ENCODE measurements at regions not wholly inside any gene's neighbourhood (a gene's known extent, or its start where the extent isn't known, plus 50 kb on each side); places are given as distances from the start of the nearest gene placed in this dataset.

DNA sequence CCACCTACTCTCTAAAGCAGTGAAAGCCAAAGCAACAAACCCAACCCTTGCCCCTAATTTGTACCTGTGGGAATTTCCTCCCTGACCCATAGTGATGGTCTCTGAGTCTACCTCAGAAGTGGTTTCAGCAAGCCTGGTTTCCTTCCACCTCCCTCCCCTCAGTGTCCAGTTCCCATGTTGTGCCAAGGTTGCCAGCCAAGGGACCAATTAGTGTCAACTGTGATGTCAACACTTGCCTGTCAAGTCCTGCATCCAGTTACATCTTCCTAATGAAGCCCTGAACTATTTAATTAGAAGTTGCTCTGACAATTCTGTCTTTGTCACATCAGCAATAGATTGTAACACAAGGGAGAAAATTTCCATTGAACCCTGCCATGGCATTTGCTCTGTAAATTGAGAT is 194.4 kb upstream of the CCDC196 start:
- Histone ChIP-seq H3K36me3 (ENCODE audit: insufficient read depth, low read length) (no peaks in the 10 kb centered on the region), H3K79me2 (ENCODE audit: control insufficient read depth, insufficient read depth, low read length, unreplicated experiment) (no peaks in the 10 kb centered on the region), H2AFZ (ENCODE audit: low read length, unreplicated experiment) (no peak overlapping the region), H3K4me1 (ENCODE audit: control insufficient read depth, insufficient read depth, low read length, unreplicated experiment) (no peaks in the 10 kb centered on the region), H3K27me3 (ENCODE audit: insufficient read depth, low read length) (no peaks in the 10 kb centered on the region), H3K4me3 (ENCODE audit: low read depth, low read length) (no peak overlapping the region), H3K27ac (ENCODE audit: low read depth, low read length) (no peak overlapping the region)

DNA sequence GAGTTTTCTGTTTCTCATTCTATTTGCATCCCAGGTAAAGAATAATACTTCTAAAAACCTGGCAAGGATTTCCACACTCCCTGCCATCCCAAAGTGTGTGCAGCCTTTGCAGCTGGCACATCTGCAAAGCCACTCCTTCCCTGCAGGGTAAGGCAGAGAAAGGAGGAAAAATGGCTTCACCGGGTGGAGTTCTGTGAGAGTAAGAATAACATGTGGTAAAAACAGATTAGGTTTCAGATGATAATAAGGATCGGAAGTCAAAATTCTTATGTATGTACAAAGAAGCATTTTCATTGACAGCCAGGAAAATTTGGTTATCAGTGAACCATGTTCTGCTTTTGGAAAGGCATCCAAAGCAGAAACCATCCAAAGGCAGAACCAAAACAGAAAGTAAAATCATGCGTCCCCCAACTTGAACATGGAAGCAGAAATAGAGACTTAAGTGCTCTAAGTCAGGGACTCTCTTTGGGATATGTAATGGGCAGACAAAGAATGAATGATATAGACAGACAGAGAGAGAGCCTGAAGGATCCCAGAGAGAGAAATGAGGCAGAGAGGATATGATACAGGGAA is 192.6 kb upstream of the CCDC196 start:
- Histone ChIP-seq H3K27ac (ENCODE audit: low read depth, low read length) (no peak overlapping the region), H3K36me3 (ENCODE audit: insufficient read depth, low read length) (no peaks in the 10 kb centered on the region), H2AFZ (ENCODE audit: low read length, unreplicated experiment) (no peak overlapping the region), H3K27me3 (ENCODE audit: insufficient read depth, low read length) (no peaks in the 10 kb centered on the region), H3K4me3 (ENCODE audit: low read depth, low read length) (peak overlapping the region; percentile 61), H3K4me1 (ENCODE audit: control insufficient read depth, insufficient read depth, low read length, unreplicated experiment) (no peaks in the 10 kb centered on the region), H3K79me2 (ENCODE audit: control insufficient read depth, insufficient read depth, low read length, unreplicated experiment) (no peaks in the 10 kb centered on the region)

DNA sequence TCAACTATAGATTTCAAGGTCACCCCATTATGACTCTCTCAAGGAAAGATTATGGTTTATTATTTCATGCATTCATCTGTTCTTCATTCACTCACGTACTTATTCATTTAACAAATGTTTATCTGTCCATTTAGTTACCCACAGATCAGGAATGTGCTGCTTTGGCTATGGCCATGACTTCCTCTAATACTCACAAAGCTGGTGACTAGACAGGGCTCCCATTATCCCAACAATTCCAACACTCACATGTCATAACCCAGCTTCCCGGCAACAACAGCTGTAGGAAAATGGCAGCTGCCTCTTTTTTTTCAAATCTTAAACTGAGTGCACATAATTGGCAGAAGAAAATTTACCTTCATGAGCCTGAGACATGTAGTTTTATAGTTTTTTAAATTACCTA is 190.8 kb upstream of the CCDC196 start:
- no peak overlapping the region for H3K4me3 ChIP-seq (ENCODE audit: low read depth, low read length)
- H3K27ac ChIP-seq (ENCODE audit: low read depth, low read length), result no peak overlapping the region
- no peaks in the 10 kb centered on the region for H3K4me1 ChIP-seq (ENCODE audit: control insufficient read depth, insufficient read depth, low read length, unreplicated experiment)
- no peaks in the 10 kb centered on the region for H3K36me3 ChIP-seq (ENCODE audit: insufficient read depth, low read length)
- no peaks in the 10 kb centered on the region for H3K27me3 ChIP-seq (ENCODE audit: insufficient read depth, low read length)
- H2AFZ ChIP-seq (ENCODE audit: low read length, unreplicated experiment), result no peak overlapping the region
- H3K79me2 ChIP-seq (ENCODE audit: control insufficient read depth, insufficient read depth, low read length, unreplicated experiment), result no peaks in the 10 kb centered on the region

DNA sequence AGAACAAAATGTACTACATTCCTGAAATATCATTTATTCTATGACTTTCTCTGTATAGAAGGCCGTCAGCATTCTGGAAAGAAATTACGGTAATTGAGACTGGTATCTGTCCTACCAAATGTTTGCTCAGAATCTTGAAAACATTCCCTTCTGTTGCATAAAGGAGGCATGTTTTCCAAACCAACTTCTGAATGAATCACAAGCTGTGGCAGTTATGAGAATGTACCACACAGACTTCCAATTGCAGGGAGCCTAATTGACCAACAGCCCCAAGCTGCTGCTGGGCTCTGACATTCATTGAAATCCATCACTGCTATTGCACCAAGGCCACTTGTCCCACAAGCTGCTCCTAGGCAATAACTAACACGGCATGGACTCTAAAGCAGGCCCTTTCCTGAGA is 185.3 kb upstream of the CCDC196 start:
- Histone ChIP-seq H2AFZ (ENCODE audit: low read length, unreplicated experiment) (no peak overlapping the region), H3K27me3 (ENCODE audit: insufficient read depth, low read length) (no peaks in the 10 kb centered on the region; the same call in 1 of the 2 replicates), H3K79me2 (ENCODE audit: control insufficient read depth, insufficient read depth, low read length, unreplicated experiment) (no peaks in the 10 kb centered on the region), H3K27ac (ENCODE audit: low read depth, low read length) (no peak overlapping the region), H3K36me3 (ENCODE audit: insufficient read depth, low read length) (no peaks in the 10 kb centered on the region), H3K4me1 (ENCODE audit: control insufficient read depth, insufficient read depth, low read length, unreplicated experiment) (no peaks in the 10 kb centered on the region), H3K4me3 (ENCODE audit: low read depth, low read length) (no peak overlapping the region)

DNA sequence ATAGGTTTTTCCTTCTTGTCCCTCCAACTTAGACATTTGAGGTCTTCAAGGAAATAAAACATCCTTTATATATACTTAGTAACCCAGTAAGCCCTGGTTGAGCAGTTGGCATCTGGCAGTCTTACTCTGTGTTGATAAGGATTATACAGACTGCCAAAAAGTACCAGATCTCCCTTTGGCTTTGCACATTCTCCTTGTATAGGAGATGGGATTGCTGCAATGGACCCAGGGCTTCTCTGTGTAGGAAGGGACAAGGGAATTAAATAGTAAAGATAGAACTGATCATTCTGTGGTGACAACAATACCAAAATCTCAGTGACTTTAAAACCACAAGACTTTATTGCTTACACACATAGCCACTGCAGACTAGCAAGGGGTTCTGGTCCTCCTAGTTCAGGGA is 180.1 kb upstream of the CCDC196 start:
- no peaks in the 10 kb centered on the region for H3K79me2 ChIP-seq (ENCODE audit: control insufficient read depth, insufficient read depth, low read length, unreplicated experiment)
- H3K36me3 ChIP-seq (ENCODE audit: insufficient read depth, low read length), result no peaks in the 10 kb centered on the region
- no peak overlapping the region for H2AFZ ChIP-seq (ENCODE audit: low read length, unreplicated experiment)
- no peak overlapping the region for H3K27ac ChIP-seq (ENCODE audit: low read depth, low read length)
- H3K4me3 ChIP-seq (ENCODE audit: low read depth, low read length), result no peak overlapping the region
- H3K4me1 ChIP-seq (ENCODE audit: control insufficient read depth, insufficient read depth, low read length, unreplicated experiment), result no peaks in the 10 kb centered on the region
- H3K27me3 ChIP-seq (ENCODE audit: insufficient read depth, low read length), result no peaks in the 10 kb centered on the region; the same call in 1 of the 2 replicates

DNA sequence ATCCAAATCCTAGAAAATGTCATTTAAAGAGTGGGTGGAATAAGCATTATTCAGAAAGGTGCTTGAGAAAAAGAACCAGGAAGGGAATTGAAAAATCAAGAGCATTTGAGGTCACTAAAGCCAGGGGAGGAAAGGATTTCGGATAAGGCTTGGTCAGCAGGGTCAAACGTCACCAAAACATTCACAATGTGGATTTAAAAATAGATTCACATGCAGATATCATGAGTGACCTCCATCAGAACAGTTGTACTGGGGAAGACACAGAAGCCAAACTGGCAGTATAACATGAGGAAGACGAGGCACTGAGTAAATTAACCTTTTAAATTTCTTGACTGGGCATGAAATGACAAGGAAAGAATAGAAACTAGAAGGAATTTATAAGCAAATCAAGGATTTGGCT is 175.1 kb upstream of the CCDC196 start:
- no peaks in the 10 kb centered on the region; the same call in 1 of the 2 replicates for H3K27me3 ChIP-seq (ENCODE audit: insufficient read depth, low read length)
- H3K36me3 ChIP-seq (ENCODE audit: insufficient read depth, low read length), result no peaks in the 10 kb centered on the region
- H3K4me1 ChIP-seq (ENCODE audit: control insufficient read depth, insufficient read depth, low read length, unreplicated experiment), result no peaks in the 10 kb centered on the region
- no peak overlapping the region for H3K27ac ChIP-seq (ENCODE audit: low read depth, low read length)
- H3K4me3 ChIP-seq (ENCODE audit: low read depth, low read length), result no peak overlapping the region
- no peak overlapping the region for H2AFZ ChIP-seq (ENCODE audit: low read length, unreplicated experiment)
- no peaks in the 10 kb centered on the region for H3K79me2 ChIP-seq (ENCODE audit: control insufficient read depth, insufficient read depth, low read length, unreplicated experiment)

DNA sequence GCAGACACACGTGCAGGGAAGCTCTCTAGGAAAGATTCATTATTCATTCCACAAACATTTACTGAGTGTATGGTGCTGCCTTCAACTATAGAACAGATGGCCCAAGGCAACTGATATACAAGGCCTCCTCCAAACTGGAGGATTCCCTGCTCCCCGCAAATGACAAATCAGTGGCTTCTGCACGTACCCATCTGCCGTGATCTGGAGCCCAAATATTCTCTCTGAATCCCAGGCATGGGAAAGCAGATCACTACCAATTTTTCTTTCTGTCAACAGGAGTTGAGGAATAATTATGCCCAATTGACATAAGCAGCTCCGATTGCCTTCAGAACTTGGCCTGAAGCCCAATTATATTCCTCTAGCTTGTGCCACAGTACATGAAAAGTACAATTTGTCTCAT is 174.2 kb upstream of the CCDC196 start:
- H3K4me3 ChIP-seq (ENCODE audit: low read depth, low read length), result no peak overlapping the region
- H3K79me2 ChIP-seq (ENCODE audit: control insufficient read depth, insufficient read depth, low read length, unreplicated experiment), result no peaks in the 10 kb centered on the region
- no peaks in the 10 kb centered on the region; the same call in 1 of the 2 replicates for H3K27me3 ChIP-seq (ENCODE audit: insufficient read depth, low read length)
- H2AFZ ChIP-seq (ENCODE audit: low read length, unreplicated experiment), result no peak overlapping the region
- no peaks in the 10 kb centered on the region for H3K4me1 ChIP-seq (ENCODE audit: control insufficient read depth, insufficient read depth, low read length, unreplicated experiment)
- no peak overlapping the region for H3K27ac ChIP-seq (ENCODE audit: low read depth, low read length)
- H3K36me3 ChIP-seq (ENCODE audit: insufficient read depth, low read length), result no peaks in the 10 kb centered on the region

DNA sequence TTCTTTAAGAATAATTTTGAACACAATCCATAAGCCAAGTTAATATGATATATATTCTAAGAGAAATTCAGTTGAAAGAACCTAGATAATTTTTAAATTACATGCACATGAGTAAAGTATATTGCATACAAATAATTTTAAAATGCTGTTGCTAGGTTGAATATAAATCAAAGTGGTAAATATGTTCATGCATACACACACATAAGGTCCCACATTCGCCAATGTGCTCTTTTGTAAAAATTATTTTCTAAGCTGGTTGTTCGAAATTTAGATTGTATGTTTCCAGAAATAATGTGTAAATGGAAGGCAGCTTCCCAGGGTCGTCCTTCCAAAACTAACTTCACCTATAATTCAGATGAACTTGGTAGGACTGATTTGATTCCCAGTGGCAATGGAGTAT is 173.7 kb upstream of the CCDC196 start:
- H2AFZ ChIP-seq (ENCODE audit: low read length, unreplicated experiment), result no peak overlapping the region
- H3K4me3 ChIP-seq (ENCODE audit: low read depth, low read length), result no peak overlapping the region
- no peak overlapping the region for H3K27ac ChIP-seq (ENCODE audit: low read depth, low read length)
- no peaks in the 10 kb centered on the region; the same call in 1 of the 2 replicates for H3K27me3 ChIP-seq (ENCODE audit: insufficient read depth, low read length)
- no peaks in the 10 kb centered on the region for H3K79me2 ChIP-seq (ENCODE audit: control insufficient read depth, insufficient read depth, low read length, unreplicated experiment)
- no peaks in the 10 kb centered on the region for H3K4me1 ChIP-seq (ENCODE audit: control insufficient read depth, insufficient read depth, low read length, unreplicated experiment)
- H3K36me3 ChIP-seq (ENCODE audit: insufficient read depth, low read length), result no peaks in the 10 kb centered on the region

DNA sequence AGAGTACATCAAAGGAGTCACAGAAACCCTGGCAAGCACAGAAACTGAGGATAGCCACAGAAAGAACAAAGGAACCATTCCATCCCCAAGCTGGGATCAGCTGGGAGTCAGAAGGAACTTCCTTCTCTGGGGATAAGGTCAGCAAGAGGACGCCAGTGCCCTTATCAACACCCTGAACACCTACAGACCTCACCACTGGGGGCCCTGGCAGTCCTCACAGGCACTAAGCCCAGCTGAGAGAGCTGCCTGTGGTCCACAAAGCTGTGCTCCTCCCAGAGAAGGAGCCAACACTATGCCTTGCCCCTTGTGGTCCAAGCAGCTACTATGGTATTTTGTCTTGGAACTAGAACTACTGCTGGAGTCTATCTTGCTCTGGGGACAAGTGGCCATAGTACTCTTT is 171.1 kb upstream of the CCDC196 start:
- H3K36me3 ChIP-seq (ENCODE audit: insufficient read depth, low read length), result no peaks in the 10 kb centered on the region
- H3K27me3 ChIP-seq (ENCODE audit: insufficient read depth, low read length), result no peaks in the 10 kb centered on the region; the same call in 1 of the 2 replicates
- H2AFZ ChIP-seq (ENCODE audit: low read length, unreplicated experiment), result no peak overlapping the region
- no peaks in the 10 kb centered on the region for H3K79me2 ChIP-seq (ENCODE audit: control insufficient read depth, insufficient read depth, low read length, unreplicated experiment)
- H3K4me3 ChIP-seq (ENCODE audit: low read depth, low read length), result no peak overlapping the region
- no peak overlapping the region for H3K27ac ChIP-seq (ENCODE audit: low read depth, low read length)
- no peaks in the 10 kb centered on the region for H3K4me1 ChIP-seq (ENCODE audit: control insufficient read depth, insufficient read depth, low read length, unreplicated experiment)

DNA sequence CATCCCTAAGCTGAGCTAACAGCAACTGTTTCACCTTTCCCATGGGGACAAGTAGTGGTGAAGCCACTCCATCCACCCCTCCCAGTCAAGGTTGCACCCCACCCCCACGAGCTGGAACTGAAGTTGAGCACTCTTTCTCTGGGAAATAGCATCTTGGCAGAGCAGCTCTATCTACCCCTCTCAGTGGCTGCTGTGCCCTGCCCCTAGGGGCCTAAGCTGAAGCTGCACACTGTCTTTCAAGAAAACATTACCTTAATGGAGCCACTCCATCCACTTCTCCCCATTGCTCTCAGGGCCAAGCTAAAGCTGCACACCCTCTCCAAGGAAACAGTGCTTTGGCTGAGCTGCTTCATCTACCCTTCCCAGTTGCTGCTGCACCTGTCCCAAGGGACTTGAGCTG is 170.6 kb upstream of the CCDC196 start:
- Histone ChIP-seq H3K79me2 (ENCODE audit: control insufficient read depth, insufficient read depth, low read length, unreplicated experiment) (no peaks in the 10 kb centered on the region), H3K4me3 (ENCODE audit: low read depth, low read length) (no peak overlapping the region), H3K27ac (ENCODE audit: low read depth, low read length) (no peak overlapping the region), H3K4me1 (ENCODE audit: control insufficient read depth, insufficient read depth, low read length, unreplicated experiment) (no peaks in the 10 kb centered on the region), H3K36me3 (ENCODE audit: insufficient read depth, low read length) (no peaks in the 10 kb centered on the region), H3K27me3 (ENCODE audit: insufficient read depth, low read length) (no peaks in the 10 kb centered on the region; the same call in 1 of the 2 replicates), H2AFZ (ENCODE audit: low read length, unreplicated experiment) (no peak overlapping the region)

DNA sequence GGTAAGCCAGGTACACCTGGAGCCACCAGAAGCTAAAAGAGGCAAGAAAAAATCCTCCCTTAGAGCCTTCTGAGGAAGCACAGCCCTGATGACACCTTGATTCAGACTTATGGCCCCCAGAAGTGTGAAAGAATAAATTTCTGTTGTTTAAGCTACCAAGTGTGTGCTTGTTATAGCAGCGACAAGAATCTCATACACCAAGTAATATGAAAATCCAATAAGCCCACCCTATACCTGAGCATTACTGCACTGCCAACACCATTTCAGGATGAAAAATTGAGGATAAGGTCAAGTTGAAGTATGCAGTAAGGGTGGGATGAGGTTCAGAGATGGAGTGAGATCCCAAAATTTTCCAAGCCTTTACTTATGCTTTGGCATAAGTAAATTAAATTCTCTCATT is 163.6 kb upstream of the CCDC196 start:
- Histone ChIP-seq H3K27me3 (ENCODE audit: insufficient read depth, low read length) (peaks cover 13% of the 10 kb centered on the region), H3K36me3 (ENCODE audit: insufficient read depth, low read length) (no peaks in the 10 kb centered on the region), H2AFZ (ENCODE audit: low read length, unreplicated experiment) (no peak overlapping the region), H3K27ac (ENCODE audit: low read depth, low read length) (no peak overlapping the region), H3K79me2 (ENCODE audit: control insufficient read depth, insufficient read depth, low read length, unreplicated experiment) (no peaks in the 10 kb centered on the region), H3K4me1 (ENCODE audit: control insufficient read depth, insufficient read depth, low read length, unreplicated experiment) (no peaks in the 10 kb centered on the region), H3K4me3 (ENCODE audit: low read depth, low read length) (no peak overlapping the region)

Measured in ACC112 (cell line).